GM12878 (cell line): ENCODE measurements at regions not wholly inside any gene's neighbourhood (a gene's known extent, or its start where the extent isn't known, plus 50 kb on each side); places are given as distances from the start of the nearest gene placed in this dataset.

Experiments
- CREM ChIP-seq: IDR thresholded peaks from 2 replicates; pipeline ENCODE4 v1.6.1; 2014; ENCODE audit warnings: antibody characterized with exemption, low read depth
- CTCF ChIP-seq, 3 experiments: IDR thresholded peaks in 2 of 3; conservative IDR thresholded peaks in 1 of 3; 2 replicates each; pipeline ENCODE4 v1.5.1; 2011; ENCODE audit warnings: low read depth in 3 of 3, low read length in 3 of 3, mild to moderate bottlenecking in 3 of 3, control low read depth in 2 of 3, moderate library complexity in 2 of 3, inconsistent platforms in 1 of 3, mixed read lengths in 1 of 3; ENCODE audit not compliant: control insufficient read depth in 2 of 3, insufficient read depth in 1 of 3; ENCODE audit errors: extremely low read depth in 1 of 3
- SPI1 ChIP-seq: IDR thresholded peaks from 2 replicates; pipeline ENCODE4 v1.6.1; 2011; ENCODE audit warnings: low read depth, mild to moderate bottlenecking, low read length, moderate library complexity, borderline replicate concordance; ENCODE audit not compliant: insufficient read depth

GRCh38 chr10:15440204-15440711 lies 69.2 kb upstream of the FAM171A1 start:
- TF ChIP-seq CTCF (IDR thresholded peaks at IDR 0.05 in 2 of 3, conservative IDR thresholded peaks at IDR 0.05 in 1 of 3; ENCODE audit: control insufficient read depth in 2 of 3, extremely low read depth in 1 of 3, insufficient read depth in 1 of 3, low read depth in 3 of 3, low read length in 3 of 3): no peak
- TF ChIP-seq CREM: no peak
- TF ChIP-seq SPI1: no peak
